GM18502 (cell line): ENCODE measurements at regions not wholly inside any gene's neighbourhood (a gene's known extent, or its start where the extent isn't known, plus 50 kb on each side); places are given as distances from the start of the nearest gene placed in this dataset.
"Not testable (repeated sequence)": the region's sequence is repeated elsewhere in the genome, so short reads cannot be mapped to it uniquely, and the experiment has no call there.

Source experiments
- ATAC-seq: cut with Tn5 transposase; IDR thresholded peaks from one replicate; pipeline ENCODE4 v1.9.1; 2021; ENCODE audit warnings: mild to moderate bottlenecking; ENCODE audit not compliant: unreplicated experiment, poor library complexity

GRCh38 chr3:81853431-81853830, 92.0 kb upstream of the GBE1 start:
- no peak for ATAC-seq

DNA sequence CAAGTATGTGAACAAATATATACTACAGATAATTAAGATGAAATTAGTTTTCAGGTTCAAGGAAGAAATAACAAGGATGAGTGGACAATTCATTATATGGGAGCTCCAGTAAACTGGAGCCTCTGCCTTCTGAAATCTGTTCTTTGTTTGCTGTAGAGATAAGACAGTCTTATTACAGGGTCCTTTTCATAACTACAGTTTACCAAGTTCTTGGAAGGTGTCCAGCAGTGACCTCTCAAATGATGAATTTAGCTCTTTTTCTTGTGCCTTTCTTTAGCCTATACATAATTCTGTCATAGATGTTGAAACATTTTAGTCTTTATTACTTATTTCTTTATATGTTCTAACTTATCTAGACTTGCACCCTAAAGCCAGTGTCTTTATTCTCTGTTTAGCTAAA, 89.7 kb upstream of the GBE1 start:
- no peak for ATAC-seq

GRCh38 chr3:81846988-81847387, 85.5 kb upstream of the GBE1 start:
- ATAC-seq = no peak

GRCh38 chr3:81841540-81841939, 80.1 kb upstream of the GBE1 start:
- no peak for ATAC-seq

DNA sequence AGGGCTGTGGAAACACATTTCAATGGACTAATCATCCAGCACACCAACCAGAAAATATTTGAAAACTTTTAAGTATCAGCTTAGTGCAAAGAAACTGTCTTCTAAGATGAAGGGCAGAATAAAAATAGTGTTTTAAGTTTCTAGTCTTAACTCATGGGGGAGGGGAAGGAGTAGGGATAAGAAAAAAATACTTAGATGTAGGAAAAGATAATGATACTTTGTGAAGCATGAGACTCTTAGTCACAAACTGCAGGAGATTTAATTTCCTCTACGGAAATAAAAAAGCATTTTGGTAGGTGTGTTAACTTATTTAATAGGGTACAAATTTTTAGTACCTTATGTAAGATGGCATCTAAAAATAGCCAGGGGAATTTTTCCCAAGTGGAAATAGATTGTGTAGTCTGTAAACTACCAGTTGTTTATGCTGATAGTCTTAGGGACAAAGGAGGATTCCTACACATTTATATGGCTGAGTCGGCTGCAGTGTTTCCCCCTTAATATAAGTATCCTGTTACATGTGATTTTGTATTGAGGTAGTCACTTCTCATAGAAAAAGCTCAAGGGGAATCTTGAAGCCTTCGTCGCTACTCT, 78.2 kb upstream of the GBE1 start:
- no peak for ATAC-seq

DNA sequence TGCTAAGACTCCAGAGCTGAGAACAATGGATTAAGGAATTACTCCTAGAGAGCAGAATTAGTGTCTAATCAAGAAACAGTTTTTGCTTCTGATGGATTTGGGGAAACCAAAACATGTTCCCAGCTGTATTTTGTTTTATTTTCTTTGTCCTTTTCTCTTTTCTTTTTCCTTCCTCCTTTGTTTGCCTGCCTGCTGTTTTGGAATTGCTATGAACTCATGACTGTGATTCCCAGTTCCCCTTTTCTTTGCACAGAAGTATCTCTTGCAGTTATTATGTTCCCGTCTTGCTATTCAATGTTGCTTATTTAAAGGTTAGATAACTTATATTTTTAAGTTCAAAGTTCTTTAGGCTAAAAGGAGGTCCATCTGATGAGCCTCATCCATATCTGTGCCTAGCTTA, 77.0 kb upstream of the GBE1 start:
- peak; percentile 46 for ATAC-seq

GRCh38 chr3:81837071-81837593, 75.7 kb upstream of the GBE1 start:
- no peak for ATAC-seq

DNA sequence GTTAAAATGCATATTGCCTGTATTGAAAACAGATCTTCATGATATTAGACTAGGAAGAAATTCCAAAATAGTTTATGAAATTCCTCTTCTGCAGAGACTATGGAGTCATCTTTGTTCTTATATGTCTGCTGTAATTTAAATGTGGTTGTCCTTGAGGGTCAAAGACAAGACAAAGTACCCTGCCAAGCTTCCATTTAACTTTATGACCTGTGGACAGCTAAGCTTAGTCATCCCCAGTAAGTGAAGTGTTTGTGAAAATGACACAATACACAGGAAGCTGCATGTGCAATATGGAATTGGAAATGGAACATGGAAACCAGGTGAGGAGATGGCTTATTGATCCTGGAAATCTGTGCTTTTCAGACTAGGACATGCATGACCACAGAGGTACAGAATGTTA, 68.5 kb upstream of the GBE1 start:
- ATAC-seq = no peak

GRCh38 chr3:81829272-81829671, 67.8 kb upstream of the GBE1 start:
- not testable (repeated sequence) for ATAC-seq

DNA sequence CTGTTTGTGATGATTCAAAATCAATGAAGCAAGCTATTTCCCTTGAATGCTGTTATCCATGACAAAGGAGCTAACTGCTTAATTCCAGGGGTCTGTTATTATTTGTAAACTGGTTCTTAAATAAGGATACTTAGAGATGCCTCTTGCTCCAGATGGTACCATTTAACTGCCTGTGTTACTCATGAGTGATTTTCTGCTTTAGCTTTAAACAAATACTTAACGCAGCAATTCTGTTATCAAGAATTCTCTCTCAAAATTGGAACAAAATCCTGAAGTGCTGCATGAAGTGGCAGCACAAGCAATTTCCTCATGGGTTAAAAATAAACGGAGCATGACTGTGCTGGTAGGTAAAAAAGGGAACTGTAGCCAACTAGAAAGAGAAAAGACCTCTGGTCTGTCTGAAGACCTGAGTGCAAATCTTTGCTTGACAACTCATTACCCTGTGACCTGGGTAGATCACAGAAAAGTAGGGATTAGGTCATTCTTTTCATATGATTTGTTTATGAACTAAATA, 62.5 kb upstream of the GBE1 start:
- ATAC-seq = peak; percentile 97

DNA sequence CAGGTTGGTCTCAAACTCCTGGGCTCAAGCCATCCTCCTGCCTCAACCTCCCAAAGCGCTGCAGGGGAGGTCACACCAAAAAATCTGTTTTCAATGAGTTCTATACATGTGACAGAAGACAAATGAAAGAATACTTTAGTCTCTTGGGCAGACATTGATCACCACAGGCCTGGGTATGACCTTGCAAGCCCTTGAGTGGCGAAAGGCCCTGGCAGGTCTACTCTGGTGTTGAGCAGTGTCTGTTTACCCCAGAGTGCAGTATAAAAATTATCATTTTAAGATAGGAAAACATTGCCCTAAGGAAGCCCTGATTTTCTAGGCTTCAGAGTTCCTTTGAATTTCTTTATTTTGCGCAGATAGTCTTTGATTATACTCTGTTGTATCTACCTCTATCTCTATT, 61.6 kb upstream of the GBE1 start:
- no peak for ATAC-seq

GRCh38 chr3:81816473-81817250, 55.2 kb upstream of the GBE1 start:
- peak; percentile 97 for ATAC-seq

DNA sequence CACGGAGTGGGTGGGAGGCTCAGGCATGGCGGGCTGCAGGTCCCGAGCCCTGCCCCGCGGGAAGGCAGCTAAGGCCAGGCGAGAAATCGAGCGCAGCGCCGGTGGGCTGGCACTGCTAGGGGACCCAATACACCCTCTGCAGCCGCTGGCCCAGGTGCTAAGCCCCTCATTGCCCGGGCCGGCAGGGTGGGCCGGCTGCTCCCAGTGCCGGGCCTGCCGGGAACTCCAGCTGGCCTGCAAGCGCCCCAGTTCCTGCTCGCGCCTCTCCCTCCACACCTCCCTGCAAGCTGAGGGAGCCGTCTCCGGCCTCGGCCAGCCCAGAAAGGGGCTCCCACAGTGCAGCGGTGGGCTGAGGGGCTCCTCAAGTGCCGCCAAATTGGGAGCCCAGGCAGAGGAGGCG, 50.7 kb upstream of the GBE1 start:
- not testable (repeated sequence) for ATAC-seq
